A673 (cell line): ENCODE measurements at regions not wholly inside any gene's neighbourhood (a gene's known extent, or its start where the extent isn't known, plus 50 kb on each side); places are given as distances from the start of the nearest gene placed in this dataset.

Experiments
- BruUV-seq: library from RNA; stranded (reverse); fragments of 400-500 nt; replicated peaks from 2 replicates; lab custom pipeline; 2021; lab: Mats Ljungman, UMichigan
- CTCF ChIA-PET: fragments of 300-600 bp; sonication (Branson Sonifier 250); formaldehyde crosslinking; loops from one replicate; lab custom pipeline; 2022; ENCODE audit warnings: antibody characterized with exemption; lab: Charles Lee
- POLR2A ChIA-PET: fragments of 300-600 bp; sonication (Branson Sonifier 250); formaldehyde crosslinking; loops from one replicate; lab custom pipeline; 2022; ENCODE audit warnings: antibody characterized with exemption; ENCODE audit not compliant: low non-redundant PET; lab: Charles Lee
- DNase-seq: peaks from one replicate; pipeline ENCODE4 v3.0.0-alpha.2; 2015; ENCODE audit warnings: low spot score
- H3K27ac ChIP-seq: fragments of 200-600 bp; sonication (generic); 2 replicates; pipeline ENCODE4 v1.5.1; 2016; ENCODE audit warnings: mixed run types, low read depth, mild to moderate bottlenecking, mixed read lengths, antibody characterized with exemption, low read length; ENCODE audit not compliant: poor library complexity, severe bottlenecking
- H3K27me3 ChIP-seq: fragments of 200-600 bp; sonication (generic); replicated peaks from 2 replicates; pipeline ENCODE4 v1.6.1; 2017; ENCODE audit warnings: mixed run types, low read depth, mild to moderate bottlenecking, mixed read lengths, antibody characterized with exemption, low read length; ENCODE audit not compliant: insufficient read depth, poor library complexity
- H3K36me3 ChIP-seq: fragments of 200-600 bp; sonication (generic); 2 replicates; pipeline ENCODE4 v1.6.1; 2016; ENCODE audit warnings: mixed run types, mild to moderate bottlenecking, mixed read lengths, antibody characterized with exemption, low read length; ENCODE audit not compliant: insufficient read depth, poor library complexity, severe bottlenecking
- H3K4me1 ChIP-seq: fragments of 200-600 bp; sonication (generic); 2 replicates; pipeline ENCODE4 v1.6.1; 2017; ENCODE audit warnings: mixed run types, mild to moderate bottlenecking, mixed read lengths, antibody characterized with exemption, low read length; ENCODE audit not compliant: insufficient read depth, poor library complexity, severe bottlenecking
- H3K4me3 ChIP-seq: fragments of 200-600 bp; sonication (generic); 2 replicates; pipeline ENCODE4 v1.5.1; 2016; ENCODE audit warnings: low read depth, mixed run types, mild to moderate bottlenecking, mixed read lengths, low read length; ENCODE audit not compliant: poor library complexity, severe bottlenecking
- H3K9me3 ChIP-seq: fragments of 200-600 bp; sonication (generic); 2 replicates; pipeline ENCODE4 v1.6.1; 2016; ENCODE audit warnings: mixed run types, low read depth, mild to moderate bottlenecking, mixed read lengths, antibody characterized with exemption, low read length; ENCODE audit not compliant: poor library complexity, severe bottlenecking
- CTCF ChIP-seq: fragments of 300-800, 200-600 bp; sonication (generic); conservative IDR thresholded peaks from 2 replicates; pipeline ENCODE4 v1.5.1; 2017; ENCODE audit warnings: low read depth, mild to moderate bottlenecking, antibody characterized with exemption, low read length, moderate library complexity, mixed read lengths
- EZH2 ChIP-seq: fragments of 200-600 bp; sonication (generic); IDR thresholded peaks from 2 replicates; pipeline ENCODE4 v1.6.1; 2017; ENCODE audit warnings: borderline replicate concordance, low read depth, mild to moderate bottlenecking, mixed read lengths, antibody characterized with exemption, low read length; ENCODE audit not compliant: poor library complexity, severe bottlenecking
- intact Hi-C: fragments of 100-400 bp; cut with micrococcal nuclease; formaldehyde crosslinking; loops from one replicate; pipeline ENCODE4 v1.10.0; 2022; ENCODE audit not compliant: unreplicated experiment

- intact Hi-C loops, result no loop called here
- Histone ChIP-seq H3K4me1 (no peaks in the 10 kb centered on the region), H3K9me3 (peaks cover 15% of the 10 kb centered on the region), H3K36me3 (no peaks in the 10 kb centered on the region), H3K4me3 (no peak overlapping the region), H3K27ac (no peak overlapping the region), H3K27me3 (no peaks in the 10 kb centered on the region)
- ChIA-PET POLR2A (no interaction called here), CTCF (no interaction called here)
- BruUV-seq, result no TSS peak
- no peak for DNase-seq
- TF ChIP-seq EZH2, result no peak
- TF ChIP-seq CTCF, result no peak
Observed at GRCh38 chr6:164408868-164409267, 900.5 kb downstream of the C6orf118 start.

- no peak overlapping the region for H3K4me3 ChIP-seq
- H3K27me3 ChIP-seq, result no peaks in the 10 kb centered on the region
- no peaks in the 10 kb centered on the region for H3K4me1 ChIP-seq
- H3K36me3 ChIP-seq, result no peaks in the 10 kb centered on the region
- ChIA-PET POLR2A (no interaction called here), CTCF (no interaction called here)
- BruUV-seq, result no TSS peak
- H3K27ac ChIP-seq, result no peak overlapping the region
- DNase-seq, result no peak
- peaks cover 15% of the 10 kb centered on the region for H3K9me3 ChIP-seq
- intact Hi-C loops, result no loop called here
- no peak for TF ChIP-seq CTCF
- no peak for TF ChIP-seq EZH2
Observed at GRCh38 chr6:164404812-164405488, 904.5 kb downstream of the C6orf118 start.

- POLR2A ChIA-PET, result no interaction called here
- peaks cover 11% of the 10 kb centered on the region for H3K9me3 ChIP-seq
- no peaks in the 10 kb centered on the region for H3K27me3 ChIP-seq
- H3K36me3 ChIP-seq, result no peaks in the 10 kb centered on the region
- no peak overlapping the region for H3K27ac ChIP-seq
- intact Hi-C loops, result no loop called here
- H3K4me3 ChIP-seq, result no peak overlapping the region
- no peaks in the 10 kb centered on the region for H3K4me1 ChIP-seq
- TF ChIP-seq CTCF, result no peak
- CTCF ChIA-PET, result no interaction called here
- no peak for DNase-seq
- BruUV-seq, result no TSS peak
Observed at GRCh38 chr6:164401871-164402270, 907.5 kb downstream of the C6orf118 start.
